Kidney (tissue), 13 donors: ENCODE measurements at regions not wholly inside any gene's neighbourhood (a gene's known extent, or its start where the extent isn't known, plus 50 kb on each side); places are given as distances from the start of the nearest gene placed in this dataset.

Experiments
- DNase-seq, 5 donors: peaks; one replicate each; pipeline ENCODE4 v3.0.0-alpha.2; 2013 to 2020
- FAIRE-seq: peaks from 2 replicates; lab custom pipeline; 2012; peaks lifted over from hg19 to GRCh38; lab: Jason Lieb, UNC
- H3K27ac ChIP-seq, 2 donors: one replicate each; pipeline ENCODE4 v1.7.0; 2013; ENCODE audit warnings: low read depth in 2 of 2, low read length in 2 of 2, inconsistent platforms in 1 of 2
- H3K27me3 ChIP-seq: one replicate; pipeline ENCODE4 v1.7.1; 2013; ENCODE audit warnings: low read length, inconsistent platforms; ENCODE audit not compliant: control insufficient read depth, insufficient read depth
- H3K36me3 ChIP-seq, 3 donors: one replicate each; pipeline versions ENCODE4 v1.7.0 to v1.7.1; 2013; ENCODE audit warnings: low read length in 3 of 3, control low read depth in 1 of 3, inconsistent platforms in 1 of 3; ENCODE audit not compliant: insufficient read depth in 3 of 3, control insufficient read depth in 2 of 3
- H3K4me1 ChIP-seq, 3 donors: one replicate each; pipeline versions ENCODE4 v1.7.0 to v1.7.1; 2013; ENCODE audit warnings: low read length in 3 of 3, inconsistent platforms in 1 of 3, low read depth in 1 of 3; ENCODE audit not compliant: control insufficient read depth in 2 of 3, insufficient read depth in 2 of 3
- H3K4me3 ChIP-seq, 3 donors: one replicate each; pipeline versions ENCODE4 v1.7.0 to v1.8.1; 2013; ENCODE audit warnings: low read length in 3 of 3, control low read depth in 1 of 3, inconsistent platforms in 1 of 3
- H3K9ac ChIP-seq, 3 donors: one replicate each; pipeline versions ENCODE4 v1.7.0 to v1.7.1; 2013; ENCODE audit warnings: low read length in 3 of 3, control low read depth in 1 of 3, inconsistent platforms in 1 of 3
- H3K9me3 ChIP-seq, 3 donors: one replicate each; pipeline versions ENCODE4 v1.7.0 to v1.7.1; 2013; ENCODE audit warnings: low read length in 3 of 3, control low read depth in 1 of 3, inconsistent platforms in 1 of 3; ENCODE audit not compliant: control insufficient read depth in 2 of 3, insufficient read depth in 1 of 3
- intact Hi-C: fragments of 100-400 bp; cut with DNase I; formaldehyde crosslinking; loops from one replicate; pipeline ENCODE4 v1.11.1; 2022
- TF ChIP-seq, protein P1 (sequence below): IDR thresholded peaks from 3 replicates; pipeline ENCODE4 v1.5.1; 2012; ENCODE audit warnings: mild to moderate bottlenecking, moderate library complexity, borderline replicate concordance; ENCODE audit not compliant: insufficient read depth; ENCODE audit errors: extremely low read depth
- donor health status: control.
- donor health status: control.
- donor health status: control.
- donor health status: control.
- donor health status: control.
- donor health status: DM: yes; HTN: yes; CAD: no.
- donor health status: Normal renal cell carcinoma (clear cell type).

DNA sequence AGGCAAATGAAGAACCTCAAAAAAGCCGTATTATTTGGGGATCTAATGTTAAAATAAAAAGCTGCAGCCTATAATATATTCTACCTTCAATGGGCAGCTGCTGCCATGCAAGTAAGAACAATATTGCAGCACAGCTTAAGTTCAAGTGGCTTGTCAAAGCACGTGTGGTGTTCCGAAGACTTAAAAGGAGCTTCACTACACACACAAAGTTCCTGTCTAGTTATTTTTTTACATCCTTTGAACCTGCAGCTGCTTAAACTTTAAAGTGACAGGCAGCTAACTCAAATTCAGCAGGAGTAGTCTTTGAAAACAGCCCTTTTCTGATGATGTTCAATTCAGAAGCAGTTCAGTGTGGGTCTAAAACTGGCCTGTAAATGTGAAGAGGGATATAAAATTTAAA lies 85.8 kb upstream of the XIRP2 start:
- intact Hi-C loops: no loop called here

DNA sequence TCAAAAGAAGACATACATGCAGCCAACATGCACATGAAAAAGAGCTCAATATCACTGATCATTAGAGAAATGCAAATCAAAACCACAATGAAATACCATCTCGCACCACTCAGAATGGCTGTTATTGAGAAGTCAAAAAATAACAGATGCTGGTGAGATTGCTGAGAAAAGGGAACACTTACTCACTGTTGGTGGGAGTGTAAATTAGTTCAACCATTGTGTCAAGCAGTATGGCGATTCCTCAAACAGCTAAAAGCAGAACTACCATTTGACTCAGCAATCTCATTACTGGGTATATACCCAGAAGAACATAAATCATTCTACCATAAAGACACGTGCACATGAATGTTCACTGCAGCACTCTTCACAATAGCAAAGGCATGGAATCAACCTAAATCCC lies 95.5 kb upstream of the XIRP2 start:
- TF ChIP-seq, protein P1, sequence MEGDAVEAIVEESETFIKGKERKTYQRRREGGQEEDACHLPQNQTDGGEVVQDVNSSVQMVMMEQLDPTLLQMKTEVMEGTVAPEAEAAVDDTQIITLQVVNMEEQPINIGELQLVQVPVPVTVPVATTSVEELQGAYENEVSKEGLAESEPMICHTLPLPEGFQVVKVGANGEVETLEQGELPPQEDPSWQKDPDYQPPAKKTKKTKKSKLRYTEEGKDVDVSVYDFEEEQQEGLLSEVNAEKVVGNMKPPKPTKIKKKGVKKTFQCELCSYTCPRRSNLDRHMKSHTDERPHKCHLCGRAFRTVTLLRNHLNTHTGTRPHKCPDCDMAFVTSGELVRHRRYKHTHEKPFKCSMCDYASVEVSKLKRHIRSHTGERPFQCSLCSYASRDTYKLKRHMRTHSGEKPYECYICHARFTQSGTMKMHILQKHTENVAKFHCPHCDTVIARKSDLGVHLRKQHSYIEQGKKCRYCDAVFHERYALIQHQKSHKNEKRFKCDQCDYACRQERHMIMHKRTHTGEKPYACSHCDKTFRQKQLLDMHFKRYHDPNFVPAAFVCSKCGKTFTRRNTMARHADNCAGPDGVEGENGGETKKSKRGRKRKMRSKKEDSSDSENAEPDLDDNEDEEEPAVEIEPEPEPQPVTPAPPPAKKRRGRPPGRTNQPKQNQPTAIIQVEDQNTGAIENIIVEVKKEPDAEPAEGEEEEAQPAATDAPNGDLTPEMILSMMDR: no peak
- no peak for FAIRE-seq
- DNase-seq: no peak
- intact Hi-C loops: no loop called here
- no peak overlapping the region for H3K4me3 ChIP-seq
- H3K9ac ChIP-seq: no peak overlapping the region
- H3K27me3 ChIP-seq: no peaks in the 10 kb centered on the region
- no peaks in the 10 kb centered on the region for H3K4me1 ChIP-seq
- peaks cover 2 to 6% (median 3%) of the 10 kb centered on the region in 3 donors for H3K9me3 ChIP-seq
- H3K36me3 ChIP-seq: no peaks in the 10 kb centered on the region
- H3K27ac ChIP-seq: no peak overlapping the region

More for the DNA sequence above, 85.8 kb upstream of the XIRP2 start:
- Histone ChIP-seq H3K27me3 (no peaks in the 10 kb centered on the region), H3K4me3 (no peak overlapping the region), H3K36me3 (no peaks in the 10 kb centered on the region), H3K27ac (no peak overlapping the region), H3K9me3 (no peaks in the 10 kb centered on the region), H3K9ac (no peak overlapping the region), H3K4me1 (peaks cover 0 to 2% (median 0%) of the 10 kb centered on the region in 3 donors)
- DNase-seq (no peak), FAIRE-seq (no peak)
- TF ChIP-seq, protein P1: no peak

DNA sequence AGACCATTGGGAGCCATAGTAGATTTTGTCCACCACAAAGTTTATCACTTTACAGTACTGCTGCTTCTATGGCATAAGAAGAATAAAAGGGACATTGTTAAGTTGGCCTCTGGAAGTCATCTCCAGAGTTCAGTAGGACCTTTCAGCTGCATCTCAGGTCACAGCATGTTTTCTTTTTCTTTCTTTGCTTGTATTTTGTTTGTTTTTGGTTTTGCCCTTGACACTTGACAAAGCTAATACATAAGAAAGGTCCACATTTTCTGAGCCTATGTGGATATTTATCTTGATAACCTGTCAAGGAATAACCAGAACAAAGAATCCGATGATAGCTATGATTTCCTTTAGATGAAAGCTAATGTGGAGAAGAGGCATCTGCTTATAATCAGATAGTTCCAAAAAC lies 101.6 kb upstream of the XIRP2 start:
- H3K4me3 ChIP-seq: no peak overlapping the region
- intact Hi-C loops: no loop called here
- no peaks in the 10 kb centered on the region for H3K9me3 ChIP-seq
- H3K36me3 ChIP-seq: no peaks in the 10 kb centered on the region
- no peaks in the 10 kb centered on the region for H3K4me1 ChIP-seq
- FAIRE-seq (no peak), DNase-seq (no peak)
- no peak overlapping the region for H3K27ac ChIP-seq
- no peaks in the 10 kb centered on the region for H3K27me3 ChIP-seq
- no peak overlapping the region for H3K9ac ChIP-seq
- TF ChIP-seq, protein P1: no peak

DNA sequence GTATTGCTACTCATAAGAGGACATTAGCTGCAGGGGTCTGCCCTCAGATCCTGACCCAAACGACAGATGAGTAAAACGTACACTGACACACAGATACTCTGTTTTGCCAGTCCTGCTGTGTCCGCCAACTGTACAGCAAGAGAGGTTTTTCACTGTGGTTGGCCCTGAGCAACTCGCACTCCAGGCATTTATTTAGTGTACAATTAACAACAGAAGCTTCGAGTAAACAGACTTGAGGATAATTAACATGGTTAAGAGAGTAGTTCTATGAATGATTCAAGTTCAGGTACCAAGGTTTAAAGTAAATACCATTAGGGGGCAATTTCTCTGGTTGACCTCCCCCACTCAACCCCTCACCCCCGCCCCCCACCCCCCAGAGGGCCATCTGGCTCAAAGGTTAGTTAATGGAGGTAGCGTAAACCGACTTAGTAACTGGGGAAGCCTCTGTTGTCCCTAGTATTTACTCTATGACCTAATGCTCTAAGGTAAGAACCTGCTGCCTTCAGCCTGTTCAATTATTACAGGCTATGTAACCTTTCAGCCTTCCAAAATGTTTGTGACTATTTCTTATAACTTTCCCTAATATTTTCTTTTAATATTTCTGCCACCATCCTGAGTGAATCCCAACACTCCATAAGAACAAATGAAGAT lies 103.9 kb upstream of the XIRP2 start:
- intact Hi-C loops: no loop called here
- H3K27me3 ChIP-seq: no peaks in the 10 kb centered on the region
- no peak overlapping the region for H3K9ac ChIP-seq
- H3K9me3 ChIP-seq: no peaks in the 10 kb centered on the region
- H3K4me1 ChIP-seq: no peaks in the 10 kb centered on the region
- no peaks in the 10 kb centered on the region for H3K36me3 ChIP-seq
- DNase-seq (peak in 1 of 5 donors; percentile 12), FAIRE-seq (no peak)
- no peak overlapping the region for H3K4me3 ChIP-seq
- H3K27ac ChIP-seq: no peak overlapping the region
- TF ChIP-seq, protein P1: no peak
